Left colon (tissue), 2 donors: ENCODE measurements at regions not wholly inside any gene's neighbourhood (a gene's known extent, or its start where the extent isn't known, plus 50 kb on each side); places are given as distances from the start of the nearest gene placed in this dataset.
"Not testable (repeated sequence)": the region's sequence is repeated elsewhere in the genome, so short reads cannot be mapped to it uniquely, and the experiment has no call there.

Experiments
- ATAC-seq: fragments of 200-7000 bp; cut with Tn5 transposase; one replicate; pipeline ENCODE4 v1.9.1; 2020; ENCODE audit warnings: mild to moderate bottlenecking, moderate library complexity
- DNase-seq, 2 donors: peaks; one replicate each; pipeline ENCODE4 v3.0.0-alpha.2; 2020
- intact Hi-C, 2 donors: fragments of 100-400 bp; cut with DNase I in 1 of 2; cut with micrococcal nuclease in 1 of 2; formaldehyde crosslinking; loops; one replicate each; pipeline versions ENCODE4 v1.11.2 to v1.14.0; 2022; cut with DNase I, micrococcal nuclease
- donor health status: DM: no; HTN: no; CAD: no.
- donor health status: DM: yes; HTN: yes; CAD: no.

DNA sequence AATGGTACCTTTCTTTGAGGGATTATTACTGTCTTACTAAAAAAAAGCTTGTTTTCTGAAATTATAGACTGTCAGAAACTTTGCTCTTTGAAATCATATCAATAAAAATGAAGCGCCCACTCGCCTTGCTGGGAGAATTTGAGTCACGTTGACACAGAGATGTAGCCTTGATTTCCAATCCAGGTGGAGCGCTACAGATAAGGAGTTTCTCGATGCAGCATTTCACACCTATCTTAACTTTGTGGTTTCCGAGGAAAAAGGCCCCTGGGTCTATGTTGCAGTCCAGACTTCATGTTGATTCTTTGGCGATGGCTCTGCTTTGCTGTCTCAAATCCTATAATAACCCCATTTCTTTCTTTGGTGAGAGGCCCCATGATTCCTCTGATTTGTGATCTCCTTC, 158.1 kb upstream of the ARG1 start:
- no peak for DNase-seq
- intact Hi-C loops, result no loop called here
- ATAC-seq, result no peak

DNA sequence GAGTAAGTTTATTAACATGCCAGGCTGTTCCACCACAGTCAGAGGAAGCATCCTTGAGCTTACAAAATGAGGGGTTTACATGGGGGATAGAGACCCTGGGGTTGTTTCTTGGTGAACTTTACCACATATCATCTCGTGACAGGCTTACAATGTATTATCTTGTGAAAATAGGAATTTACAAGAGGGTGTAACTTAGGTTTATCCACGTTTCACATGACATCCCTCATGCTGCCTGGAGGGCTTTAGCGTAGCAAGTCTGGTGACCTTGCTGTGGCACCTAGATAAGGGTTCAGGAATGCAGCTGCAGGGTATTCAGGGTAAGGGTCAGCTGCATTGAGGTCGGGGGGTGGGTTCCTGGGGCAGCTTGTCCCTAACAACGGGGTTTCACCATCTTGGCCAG, 154.6 kb upstream of the ARG1 start:
- DNase-seq, result no peak
- no peak for ATAC-seq
- intact Hi-C loops, result no loop called here

DNA sequence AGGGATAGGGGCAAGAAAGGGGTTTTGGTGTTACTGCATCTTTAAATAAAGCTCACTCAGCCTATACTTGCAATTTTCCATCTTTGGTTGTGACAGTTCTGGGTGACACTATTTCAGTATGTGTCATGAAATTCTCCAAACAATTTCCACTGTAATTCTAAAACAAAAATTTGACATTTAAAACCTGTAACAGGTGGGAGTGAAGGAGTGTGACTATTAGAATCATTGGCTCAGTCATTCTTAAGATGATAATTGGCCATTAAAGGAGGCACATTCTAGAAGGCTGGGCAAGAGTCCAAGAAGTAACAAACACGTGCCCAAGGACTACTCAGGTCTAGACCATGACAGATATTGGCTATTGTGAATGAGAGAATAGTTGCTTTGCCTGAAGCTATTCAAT, 153.3 kb upstream of the ARG1 start:
- ATAC-seq (no peak), DNase-seq (no peak)
- intact Hi-C loops, result no loop called here

DNA sequence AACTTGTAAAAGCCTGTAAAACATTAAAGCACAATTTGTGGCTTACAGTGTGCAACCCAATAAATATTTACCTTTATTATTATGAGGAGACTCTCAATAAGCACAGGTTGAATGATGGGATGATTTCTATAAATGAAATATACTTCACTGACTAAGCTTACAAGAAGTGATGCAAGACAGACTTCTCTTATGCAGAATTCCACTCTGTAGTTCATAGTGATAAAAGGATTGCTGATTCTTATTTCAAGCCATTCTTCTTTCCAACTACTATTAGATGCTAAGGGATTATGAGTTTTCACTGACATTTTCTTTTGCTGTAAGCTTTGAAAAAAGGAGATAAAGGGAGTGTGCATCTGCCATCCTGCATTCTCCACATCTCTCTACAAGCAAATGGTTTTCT, 149.0 kb upstream of the ARG1 start:
- intact Hi-C loops, result no loop called here
- DNase-seq (no peak), ATAC-seq (no peak)

DNA sequence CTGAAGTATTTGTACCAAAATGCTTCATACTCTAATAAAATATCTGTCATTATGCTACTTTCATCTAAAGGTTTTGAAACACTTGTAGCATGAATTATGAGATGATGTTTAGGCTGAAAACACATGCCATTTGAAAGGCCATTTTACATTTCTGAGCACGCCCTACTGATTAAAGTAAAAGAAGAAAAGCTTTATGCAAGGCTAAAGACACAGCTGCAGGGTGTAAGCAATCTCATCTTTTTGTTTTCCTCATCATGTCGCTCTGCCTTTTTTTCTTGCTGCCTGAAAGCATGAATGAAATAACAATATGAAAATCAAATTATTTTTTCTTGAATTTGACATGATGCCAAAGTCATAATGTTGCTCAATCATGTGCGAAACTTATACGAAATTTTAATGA, 148.6 kb upstream of the ARG1 start:
- DNase-seq (no peak), ATAC-seq (no peak)
- intact Hi-C loops, result no loop called here

DNA sequence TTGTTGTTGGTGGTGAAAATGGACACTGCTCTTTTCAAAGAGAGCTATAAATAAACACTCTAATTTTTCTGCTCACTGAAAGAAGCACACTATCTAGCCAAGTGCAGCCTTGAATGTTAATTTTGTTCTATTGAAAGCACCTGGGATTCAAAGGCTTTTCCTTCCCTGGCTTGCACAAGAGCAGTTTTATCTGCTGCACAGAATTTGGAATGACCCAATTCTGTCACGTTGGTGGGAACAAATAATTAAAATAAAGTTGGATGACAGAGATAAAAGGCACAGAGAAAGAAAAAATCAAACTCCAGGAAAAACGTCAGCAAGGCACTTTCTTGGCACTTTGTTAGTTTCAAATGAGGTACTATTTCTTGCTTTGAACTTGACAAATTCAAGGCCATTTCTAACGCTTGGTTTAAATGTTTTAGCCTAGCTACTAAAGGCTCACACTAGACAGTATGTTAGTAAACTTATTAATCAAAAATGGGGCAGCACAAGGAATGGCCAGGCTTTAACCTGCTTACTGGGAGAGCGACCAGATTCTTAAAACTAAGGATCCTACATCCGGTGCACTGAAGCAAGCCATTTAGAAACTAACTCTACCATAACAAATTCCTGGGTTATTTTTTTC, 145.5 kb upstream of the ARG1 start:
- ATAC-seq, result no peak
- intact Hi-C loops, result no loop called here
- no peak for DNase-seq

DNA sequence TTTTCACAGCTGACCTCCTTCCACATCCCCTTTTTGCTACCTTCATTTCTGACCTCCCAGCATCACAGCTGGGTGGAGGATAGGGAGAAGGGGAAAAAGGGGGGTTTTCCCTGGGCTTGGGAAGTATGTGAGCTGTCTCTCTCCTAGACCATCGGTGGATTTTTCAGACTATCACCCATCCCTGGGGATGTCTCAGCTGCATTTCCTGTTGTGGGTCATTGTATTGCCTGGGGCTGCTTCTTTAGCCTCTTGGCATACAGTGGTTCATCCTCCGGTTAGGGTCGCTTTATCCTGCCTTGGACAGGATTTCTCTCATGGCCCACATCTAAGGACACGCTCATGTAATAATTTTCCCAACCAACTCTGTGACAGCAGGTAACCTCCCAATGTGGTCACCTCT, 142.5 kb upstream of the ARG1 start:
- no peak for ATAC-seq
- intact Hi-C loops, result no loop called here
- no peak for DNase-seq

DNA sequence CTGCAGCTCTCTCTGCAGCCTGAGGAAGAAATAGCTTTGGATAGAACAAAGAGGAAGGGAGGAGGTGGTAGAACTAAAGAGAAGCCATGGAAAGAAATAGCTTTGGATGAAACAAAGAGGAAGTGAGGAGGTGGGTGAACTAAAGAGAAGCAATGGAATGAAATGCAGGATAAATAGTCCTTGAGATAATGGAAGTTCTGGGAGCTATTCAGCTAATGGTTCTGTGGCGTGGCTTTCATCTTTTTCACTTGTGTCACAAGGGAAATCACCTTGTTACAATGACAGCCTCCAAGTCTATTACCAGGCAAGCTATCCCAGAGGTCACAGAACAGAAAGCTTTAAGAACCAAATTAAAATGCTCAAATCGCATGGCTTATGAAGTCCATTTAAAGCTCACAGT, 141.3 kb upstream of the ARG1 start:
- DNase-seq (no peak), ATAC-seq (no peak)
- intact Hi-C loops, result no loop called here

DNA sequence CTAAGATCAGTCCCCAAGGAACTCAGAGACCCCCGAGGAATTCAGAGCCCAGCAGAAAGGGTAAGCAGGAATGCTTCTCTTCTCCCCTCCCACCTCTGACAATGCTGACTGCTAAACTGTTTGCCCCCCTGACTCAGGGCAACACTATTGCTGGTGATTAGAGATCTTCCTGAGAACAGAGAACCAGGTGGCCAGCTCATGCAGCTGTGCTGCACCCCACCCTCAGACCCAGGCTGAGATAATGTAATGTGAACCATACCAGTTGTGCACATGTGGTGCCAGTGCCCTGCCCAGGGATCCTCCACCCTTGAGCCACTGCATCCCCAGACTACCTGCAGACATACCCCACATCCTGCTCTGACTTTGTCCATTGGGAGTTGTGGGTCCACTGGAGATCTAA, 139.1 kb upstream of the ARG1 start:
- ATAC-seq (no peak), DNase-seq (no peak)
- intact Hi-C loops, result no loop called here

DNA sequence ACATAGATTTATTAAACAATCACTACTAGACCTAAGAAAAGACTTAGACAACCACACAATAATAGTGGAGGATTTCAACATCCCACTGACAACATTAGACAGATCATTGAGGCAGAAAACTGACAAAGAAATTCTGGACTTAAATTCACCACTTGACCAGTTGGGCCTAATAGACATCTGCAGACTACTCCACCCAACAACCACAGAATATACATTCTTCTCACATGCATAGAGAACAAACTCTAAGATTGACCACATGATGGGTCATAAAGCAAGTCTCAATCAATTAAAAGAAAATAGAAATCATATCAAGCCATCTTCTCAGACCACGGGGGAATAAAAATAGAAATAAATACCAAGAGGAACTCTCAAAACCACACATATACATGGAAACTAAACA, 136.7 kb upstream of the ARG1 start:
- intact Hi-C loops, result no loop called here
- ATAC-seq (no peak), DNase-seq (no peak)

DNA sequence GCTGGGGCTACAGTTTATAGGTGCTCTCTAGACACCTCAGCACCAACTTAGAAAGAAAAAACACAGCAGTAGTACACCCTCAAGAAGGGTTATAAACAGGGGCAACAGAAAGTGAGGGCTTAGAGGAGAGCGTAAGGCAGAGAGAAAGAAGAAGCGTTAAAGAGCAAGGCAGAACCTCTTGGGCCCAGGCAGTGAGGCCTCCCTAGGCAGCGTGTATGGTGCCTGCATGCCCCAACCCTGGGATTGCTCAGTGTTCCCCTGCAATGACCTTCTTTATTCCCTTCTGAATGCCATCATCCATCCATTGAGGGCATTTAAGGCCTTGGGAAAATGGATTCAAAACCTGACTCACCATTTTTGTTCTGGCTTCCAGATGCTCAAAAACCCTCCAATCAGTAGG, 130.0 kb upstream of the ARG1 start:
- ATAC-seq (no peak), DNase-seq (no peak)
- intact Hi-C loops, result no loop called here

DNA sequence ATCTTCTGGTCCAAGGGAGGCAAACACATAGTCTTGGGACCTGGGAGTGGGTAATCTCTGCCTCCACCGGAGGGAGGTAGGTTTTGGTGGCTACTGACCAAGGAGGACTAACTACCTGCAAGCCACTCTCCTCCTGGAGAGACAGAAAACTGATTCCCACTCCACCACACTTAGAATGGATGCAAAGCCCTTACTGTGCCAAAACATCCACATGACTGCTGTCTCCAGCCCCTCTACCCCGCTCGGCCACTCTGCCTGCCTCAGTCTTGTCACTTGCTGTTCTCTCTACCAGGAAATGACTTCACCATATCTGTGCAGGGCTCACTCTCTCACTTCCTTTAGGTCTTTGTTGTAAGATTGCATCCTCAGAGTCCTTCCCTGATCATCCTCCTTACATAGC, 129.5 kb upstream of the ARG1 start:
- DNase-seq (no peak), ATAC-seq (no peak)
- intact Hi-C loops, result no loop called here

DNA sequence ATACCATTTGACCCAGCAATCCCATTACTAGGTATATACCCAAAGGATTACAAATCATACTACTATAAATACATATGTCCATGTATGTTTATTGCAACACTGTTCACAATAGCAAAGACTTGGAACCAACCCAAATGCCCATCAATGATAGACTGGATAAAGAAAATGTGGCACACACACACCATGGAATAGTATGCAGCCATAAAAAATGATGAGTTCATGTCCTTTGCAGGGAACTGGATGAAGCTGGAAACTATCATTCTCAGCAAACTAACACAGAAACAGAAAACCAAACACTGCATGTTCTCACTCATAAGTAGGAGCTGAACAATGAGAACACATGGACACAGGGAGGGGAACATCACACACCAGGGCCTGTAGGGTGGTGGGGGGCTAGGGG, 127.7 kb upstream of the ARG1 start:
- intact Hi-C loops, ATAC-seq, DNase-seq: not testable (repeated sequence)

DNA sequence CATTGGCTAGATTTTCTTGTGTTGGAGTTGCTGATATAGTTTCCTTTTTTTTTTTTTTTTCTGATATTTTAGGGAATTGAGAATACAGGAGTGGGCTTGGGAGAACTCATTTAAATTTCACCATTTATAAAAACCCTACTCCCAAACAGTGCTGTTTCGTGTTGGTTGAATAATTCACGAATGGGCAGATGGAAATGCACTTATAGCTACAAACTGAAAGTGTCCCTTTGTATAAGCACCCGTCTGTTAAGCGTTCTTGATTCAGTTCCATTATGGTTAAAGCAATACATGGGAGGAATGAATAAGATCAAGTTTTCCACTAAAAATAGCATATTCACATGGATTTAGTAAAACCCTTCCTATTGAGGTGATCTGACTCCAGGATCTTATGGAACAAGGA, 122.2 kb upstream of the ARG1 start:
- intact Hi-C loops, result no loop called here
- DNase-seq (no peak), ATAC-seq (no peak)

DNA sequence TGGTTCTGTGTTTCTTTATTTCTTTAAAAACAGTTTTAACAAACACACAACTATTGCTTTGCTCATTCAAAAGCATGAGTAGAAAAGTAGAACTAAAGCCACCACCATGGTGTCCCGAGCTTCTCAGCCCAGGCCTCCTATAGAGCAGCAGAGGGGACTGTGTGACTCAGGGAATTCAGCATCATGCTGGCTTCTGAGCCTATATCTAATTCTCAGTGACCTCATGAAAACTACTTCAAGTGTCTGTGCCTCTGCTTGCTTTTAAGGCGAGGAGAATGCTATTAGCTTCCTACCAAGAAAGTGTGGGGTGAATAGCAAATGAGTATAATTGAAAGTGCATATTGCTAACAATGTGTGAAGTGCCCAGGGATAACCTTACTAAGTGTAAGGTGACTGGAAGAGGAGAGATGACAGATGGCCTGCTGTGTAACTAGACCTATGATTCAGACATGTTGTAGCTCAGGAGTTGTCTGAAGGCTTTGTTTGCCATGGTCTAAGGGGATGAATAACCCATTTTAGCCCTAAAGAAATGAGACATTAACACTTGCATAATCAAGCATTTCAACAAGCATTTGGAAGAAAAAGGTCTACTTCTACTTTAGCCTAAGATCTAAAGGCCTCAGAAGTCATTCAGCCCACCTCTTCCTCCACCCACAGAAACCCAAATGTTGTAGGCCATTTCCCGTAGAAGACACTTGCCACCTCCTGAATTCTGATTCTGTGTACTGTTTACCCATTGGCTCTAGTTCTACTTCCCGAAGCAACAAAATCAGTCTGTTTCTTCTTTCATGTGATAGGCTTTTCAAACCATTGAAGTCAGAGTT, 121.5 kb upstream of the ARG1 start:
- DNase-seq (no peak), ATAC-seq (no peak)
- intact Hi-C loops, result no loop called here

DNA sequence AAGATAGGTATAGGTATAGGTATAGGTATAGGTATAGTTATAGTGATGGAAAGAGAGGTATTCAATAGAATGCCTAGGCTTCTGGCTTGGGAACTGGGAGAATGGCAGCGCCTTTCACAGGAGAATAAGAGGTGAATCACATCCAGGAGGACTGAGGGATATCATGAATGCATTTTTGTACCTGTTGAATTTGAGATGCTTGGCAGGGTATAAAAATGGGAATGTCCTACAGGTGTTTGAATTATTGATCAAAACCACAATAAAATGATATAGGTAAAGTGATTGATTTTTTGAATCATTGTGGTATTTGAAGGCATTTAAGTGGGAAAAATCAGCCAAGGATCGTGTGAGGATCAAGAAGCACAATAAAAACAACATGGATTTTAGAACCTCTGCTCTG, 119.2 kb upstream of the ARG1 start:
- intact Hi-C loops, result no loop called here
- DNase-seq (no peak), ATAC-seq (no peak)

DNA sequence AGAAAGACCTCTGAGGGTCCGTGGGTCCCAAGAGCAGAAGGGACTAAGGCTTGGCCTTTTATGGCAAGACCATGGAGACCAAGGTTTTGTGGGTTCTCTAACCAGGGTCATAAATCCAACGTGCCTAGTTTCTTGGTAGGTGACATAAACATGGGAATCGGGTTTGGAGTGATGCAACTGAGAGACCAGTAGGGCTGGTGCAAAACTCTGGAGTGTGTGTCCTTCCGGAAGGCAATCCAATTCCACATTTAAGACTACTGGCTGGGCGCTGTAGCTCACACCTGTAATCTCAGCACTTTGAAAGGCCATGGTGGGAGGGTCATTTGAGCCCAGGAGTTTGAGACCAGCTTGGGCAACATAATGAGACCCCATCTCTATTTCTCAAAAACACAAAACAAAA, 116.5 kb upstream of the ARG1 start:
- no peak for ATAC-seq
- intact Hi-C loops, result no loop called here

DNA sequence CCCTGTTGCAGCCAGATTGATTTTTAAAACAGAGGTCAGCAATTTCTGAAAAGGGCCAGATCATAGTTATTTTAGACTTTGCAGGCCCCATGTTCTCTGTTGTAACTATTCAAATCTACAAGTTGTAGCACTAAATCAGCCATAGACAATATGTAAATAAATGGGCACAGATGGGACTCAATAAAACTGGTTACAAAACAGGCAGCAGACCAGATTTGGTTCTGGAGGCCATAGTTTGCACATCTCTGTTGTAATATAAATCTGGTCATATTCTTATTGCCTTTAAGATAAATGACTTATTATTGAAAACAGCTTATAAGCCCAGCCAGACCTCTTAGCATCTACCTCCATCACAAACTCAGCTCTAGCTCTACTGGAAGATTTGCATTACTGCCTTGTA, 114.0 kb upstream of the ARG1 start:
- ATAC-seq (no peak), DNase-seq (no peak)
- intact Hi-C loops, result no loop called here

More for the DNA sequence above, 116.5 kb upstream of the ARG1 start:
- no peak for DNase-seq

DNA sequence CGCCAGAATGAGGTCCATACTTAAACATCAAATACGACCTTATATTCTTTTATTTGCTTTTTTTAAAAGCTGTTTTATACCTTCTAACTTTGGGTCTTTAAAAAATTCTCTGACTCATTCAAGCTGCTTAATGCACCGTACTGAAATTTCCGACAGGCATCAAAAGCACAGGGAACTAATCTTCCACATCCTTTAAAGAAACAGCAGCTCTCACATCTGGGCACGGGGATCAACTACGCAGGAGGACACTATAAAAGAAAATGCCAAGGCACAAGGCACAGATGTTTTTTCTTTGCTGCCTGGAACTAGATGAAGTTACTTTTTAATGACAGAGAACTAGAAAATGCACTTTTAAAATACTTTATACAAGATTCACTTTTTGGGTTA, 112.4 kb upstream of the ARG1 start:
- no peak for ATAC-seq
- intact Hi-C loops, result no loop called here
- no peak for DNase-seq

DNA sequence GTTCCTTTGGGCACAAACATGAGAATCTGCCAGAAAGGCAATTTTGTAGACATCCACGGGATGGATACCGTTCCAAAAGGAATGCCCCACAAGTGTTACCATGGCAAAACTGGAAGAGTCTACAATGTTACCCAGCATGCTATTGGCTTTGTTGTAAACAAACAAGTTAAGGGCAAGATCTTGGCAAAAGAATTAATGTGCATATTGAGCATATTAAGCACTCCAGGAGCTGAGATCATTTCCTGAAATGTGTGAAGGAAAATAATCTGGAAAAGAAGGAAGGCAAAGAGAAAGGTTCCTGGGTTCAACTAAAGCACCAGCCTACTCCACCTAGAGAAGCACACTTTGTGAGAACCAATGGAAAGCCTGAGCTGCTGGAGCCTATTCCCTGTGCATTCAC, 103.9 kb upstream of the ARG1 start:
- intact Hi-C loops, result no loop called here
- ATAC-seq (no peak), DNase-seq (no peak)

DNA sequence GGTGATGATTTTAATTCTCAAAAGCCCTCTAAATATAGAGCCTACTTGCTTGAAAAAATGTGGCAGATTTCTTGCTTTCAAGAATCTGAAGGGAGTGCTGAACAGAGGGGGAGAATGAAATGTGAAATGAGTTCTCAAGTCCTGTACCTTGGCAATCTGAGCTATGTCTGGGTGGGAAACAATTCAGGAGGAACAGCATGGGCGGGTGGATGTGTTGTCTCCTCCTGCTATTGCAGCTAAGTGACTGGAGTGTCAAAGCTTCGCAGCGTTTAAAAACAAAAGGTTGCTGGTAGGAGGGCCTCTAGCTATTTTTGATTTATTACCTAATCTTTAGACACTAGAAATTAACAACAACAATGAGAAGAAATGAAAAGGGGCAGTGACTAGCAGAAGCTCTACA, 102.5 kb upstream of the ARG1 start:
- intact Hi-C loops, result no loop called here

More for the DNA sequence above, 102.5 kb upstream of the ARG1 start:
- ATAC-seq (no peak), DNase-seq (no peak)
